ENCODE measurements at regions not wholly inside any gene's neighbourhood (a gene's known extent, or its start where the extent isn't known, plus 50 kb on each side); places are given as distances from the start of the nearest gene placed in this dataset.

DNA sequence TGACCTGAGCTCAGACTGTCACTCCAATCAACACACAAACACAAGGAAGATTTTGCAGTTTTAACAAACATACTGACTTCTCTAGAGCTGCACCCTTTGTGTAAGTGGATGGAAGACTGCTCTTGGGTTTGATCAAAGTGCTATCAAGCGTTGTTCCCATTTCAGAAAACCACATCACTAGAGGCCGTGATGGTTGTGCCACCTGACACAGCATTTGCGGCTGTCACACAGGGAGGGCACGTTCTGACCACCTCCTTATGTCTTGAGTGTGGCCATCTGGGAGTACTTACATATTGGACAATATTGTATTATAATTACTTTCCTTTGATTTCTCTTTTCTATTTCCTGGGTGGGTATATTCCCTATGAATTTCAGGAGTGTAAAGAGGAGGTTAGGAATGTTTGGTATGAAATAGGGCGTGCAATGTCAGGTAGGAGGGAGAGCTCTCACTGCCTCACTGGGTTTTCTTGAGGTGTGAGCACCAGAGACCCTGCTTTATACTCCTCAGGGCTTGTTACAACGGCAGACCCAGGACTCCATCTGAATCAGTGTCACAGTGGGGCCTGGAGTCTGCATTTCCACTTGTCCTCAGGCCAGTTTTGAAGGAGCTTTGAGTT lies 74.3 kb downstream of the SYNE3 start:
- DNase-seq (ENCODE audit: low read depth): no peak

DNA sequence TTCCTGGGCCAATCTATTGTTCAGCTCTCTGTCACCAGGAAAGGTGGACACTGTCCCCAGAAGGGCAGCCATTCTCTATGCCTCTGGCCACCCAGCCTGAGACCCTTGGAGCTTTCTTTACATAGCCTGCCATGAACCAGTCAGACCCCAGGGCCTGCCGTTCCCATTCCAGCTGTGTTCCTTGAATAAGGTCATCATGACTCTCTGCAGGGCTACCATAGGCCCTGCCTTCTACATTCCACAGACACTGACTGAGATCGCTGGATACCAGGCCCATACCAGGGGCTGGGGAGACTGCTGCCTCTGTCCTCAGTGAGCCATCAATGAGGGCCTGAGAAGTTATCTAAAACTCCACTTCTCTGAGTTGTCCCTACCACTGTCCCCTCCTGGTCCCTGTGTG lies 75.5 kb downstream of the SYNE3 start:
- DNase-seq (ENCODE audit: low read depth): no peak

DNA sequence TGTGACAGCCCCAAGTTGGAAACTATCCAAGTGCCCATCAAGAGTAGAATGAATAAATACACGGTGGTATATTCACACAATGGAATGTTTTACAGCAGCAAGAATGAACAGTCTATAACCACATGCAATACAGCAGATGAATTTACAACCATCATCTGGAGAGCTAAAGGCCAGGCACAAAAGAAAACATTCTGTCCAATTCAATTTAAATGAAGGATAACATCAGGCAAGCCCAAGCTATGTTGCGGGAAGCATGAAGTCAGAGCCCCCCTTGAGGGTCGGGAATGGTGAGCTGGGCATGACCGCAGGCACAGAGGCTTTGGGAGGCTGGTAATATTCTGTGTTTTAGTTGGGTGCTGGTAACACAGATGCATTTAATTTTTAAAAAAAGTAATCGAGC lies 76.0 kb downstream of the SYNE3 start:
- no peak for DNase-seq (ENCODE audit: low read depth)

GRCh38 chr14:95439881-95440280 lies 76.6 kb downstream of the SYNE3 start:
- DNase-seq (ENCODE audit: low read depth): no peak

- DNase-seq (ENCODE audit: low read depth): no peak
These were observed 78.7 kb downstream of the SYNE3 start for GRCh38 chr14:95437715-95438114.

GRCh38 chr14:95436354-95436753 lies 80.1 kb downstream of the SYNE3 start:
- no peak for DNase-seq (ENCODE audit: low read depth)

GRCh38 chr14:95434121-95434520 lies 82.3 kb downstream of the SYNE3 start:
- DNase-seq (ENCODE audit: low read depth): no peak

DNA sequence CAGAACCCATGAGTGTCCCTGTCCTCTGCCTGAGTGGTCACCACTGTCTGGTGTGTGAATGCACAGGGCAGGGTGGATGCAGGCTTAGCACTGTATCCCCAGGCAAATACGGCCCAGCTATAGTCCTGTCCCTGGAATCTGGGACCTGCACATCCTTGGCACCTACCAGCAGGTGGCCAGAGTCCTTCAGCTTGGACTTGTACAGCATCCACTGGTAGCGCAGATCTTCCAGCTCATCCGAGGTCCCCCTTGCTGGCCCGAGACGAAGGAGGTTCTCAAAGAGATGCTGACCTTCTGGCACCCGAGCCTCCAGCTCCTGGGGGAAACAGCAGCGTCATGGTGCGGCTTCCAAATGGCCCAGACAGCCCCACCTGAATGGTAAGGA lies 83.4 kb downstream of the SYNE3 start:
- DNase-seq (ENCODE audit: low read depth): no peak

- no peak for DNase-seq (ENCODE audit: low read depth)
These were observed 84.0 kb downstream of the SYNE3 start for GRCh38 chr14:95432144-95433093.

DNA sequence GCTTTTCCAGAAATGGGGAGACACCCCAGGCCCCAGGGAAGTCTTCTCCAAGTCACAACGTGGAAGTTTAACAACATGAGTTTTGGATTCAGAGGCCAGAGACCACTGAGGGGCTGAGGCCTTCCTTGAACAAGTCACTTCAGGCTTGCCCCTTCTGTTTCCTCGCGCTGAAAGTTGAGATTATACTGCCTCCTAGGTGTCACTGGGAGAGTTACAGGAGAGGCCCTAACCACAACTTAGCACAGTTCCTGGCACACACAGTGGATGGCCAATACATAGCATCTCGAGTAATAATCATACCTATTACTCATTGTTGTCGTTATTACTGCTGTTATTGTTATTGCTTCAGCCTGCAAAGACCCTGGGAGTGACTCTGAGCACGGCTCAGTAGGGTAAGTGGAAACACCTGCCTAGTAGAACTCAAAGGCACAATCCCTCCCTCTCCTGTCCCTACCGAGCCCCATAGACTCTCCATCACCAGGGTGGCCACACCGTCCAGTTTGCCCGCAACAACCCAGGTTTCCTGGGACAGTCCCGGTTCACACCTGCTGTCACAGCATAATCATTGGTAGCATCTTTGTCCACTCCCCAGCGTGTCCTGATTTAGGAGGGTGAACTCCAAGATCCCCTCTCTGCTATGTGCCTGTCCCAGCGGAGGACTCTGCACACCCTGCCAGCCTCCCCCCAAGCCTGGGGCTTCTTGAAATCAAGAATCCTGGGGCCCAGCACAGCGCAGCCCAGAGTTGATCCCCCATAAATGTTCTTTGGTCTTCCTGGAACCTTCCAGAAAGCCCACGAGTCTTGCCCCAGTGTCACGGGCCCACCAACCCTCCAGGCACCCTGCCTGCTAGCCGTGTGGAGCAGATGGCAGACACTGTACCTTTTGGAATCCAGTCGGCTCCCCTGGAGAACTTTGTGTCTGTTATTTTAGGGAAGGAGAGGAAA lies 85.0 kb downstream of the SYNE3 start:
- DNase-seq (ENCODE audit: low read depth): no peak

DNA sequence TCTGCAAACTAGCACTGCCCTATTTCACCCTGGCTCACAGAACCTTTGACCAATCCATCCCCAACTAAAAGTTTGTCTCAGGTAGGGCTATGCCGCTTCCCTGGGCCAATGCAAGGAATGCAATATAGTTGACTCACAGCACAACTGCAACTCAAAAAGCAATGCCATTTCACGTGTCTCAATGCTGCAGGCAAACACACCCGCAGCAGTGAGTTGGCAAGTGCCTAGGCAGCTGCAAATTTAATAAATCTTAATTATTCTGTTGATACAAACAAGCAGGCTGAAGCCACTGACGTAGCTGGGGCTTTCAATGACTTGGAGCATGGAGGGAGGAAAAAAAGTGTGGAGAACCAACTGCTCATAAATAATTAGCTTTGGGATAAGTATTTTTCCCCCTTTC lies 87.9 kb downstream of the SYNE3 start:
- DNase-seq (ENCODE audit: low read depth): no peak

DNA sequence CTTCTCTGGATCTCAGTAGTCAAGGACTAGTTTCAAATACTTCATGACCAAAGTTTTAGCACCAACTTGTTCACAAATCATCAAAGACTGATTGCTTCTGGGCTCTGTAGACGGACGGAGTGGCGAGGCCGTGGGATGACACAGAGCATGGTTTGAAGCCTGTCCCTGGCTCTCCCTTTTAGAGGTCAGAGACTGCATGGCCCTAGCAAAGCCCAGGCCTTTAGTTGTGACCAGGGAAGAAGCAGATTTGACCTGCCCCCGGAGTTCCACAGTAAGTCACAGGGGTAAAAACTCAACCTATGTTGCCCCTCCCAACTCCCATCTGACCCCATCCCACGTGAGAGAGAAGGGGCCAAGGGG lies 90.4 kb downstream of the SYNE3 start:
- no peak for DNase-seq (ENCODE audit: low read depth)

DNA sequence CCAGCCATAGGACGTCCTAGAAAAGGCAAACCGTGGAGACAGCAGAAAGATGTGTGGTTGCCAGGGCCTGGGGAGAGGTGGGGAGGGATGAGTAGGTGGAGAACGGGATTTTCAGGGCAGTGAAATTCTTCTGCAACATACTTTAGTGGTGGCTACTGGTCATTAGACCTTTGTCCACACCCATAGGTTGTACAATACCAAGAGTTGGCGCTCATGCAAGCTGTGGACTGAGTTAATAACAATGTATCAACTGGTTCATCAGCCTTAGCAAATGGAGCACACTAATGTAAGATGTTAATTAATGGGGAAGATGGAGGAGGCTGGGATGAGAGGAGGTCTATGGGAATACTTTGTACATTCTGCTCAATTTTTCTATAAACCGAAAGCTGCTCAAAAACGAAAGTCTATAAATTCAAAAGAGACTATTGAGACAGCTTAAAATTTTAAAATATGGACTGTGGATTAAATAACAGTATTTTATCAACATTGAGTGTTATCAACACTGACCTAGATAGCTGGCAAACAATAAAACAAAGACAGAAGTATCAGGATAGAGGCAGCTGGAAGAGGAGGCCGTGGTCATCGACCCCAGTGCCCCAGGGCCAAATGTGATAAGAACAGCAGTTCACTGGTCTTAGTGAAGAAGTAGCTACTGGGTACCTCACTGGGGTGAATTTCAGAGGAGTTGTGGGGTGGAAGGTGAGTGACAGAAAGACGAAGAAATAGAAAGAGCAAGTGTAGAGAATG lies 90.9 kb downstream of the SYNE3 start:
- no peak for DNase-seq (ENCODE audit: low read depth)

DNA sequence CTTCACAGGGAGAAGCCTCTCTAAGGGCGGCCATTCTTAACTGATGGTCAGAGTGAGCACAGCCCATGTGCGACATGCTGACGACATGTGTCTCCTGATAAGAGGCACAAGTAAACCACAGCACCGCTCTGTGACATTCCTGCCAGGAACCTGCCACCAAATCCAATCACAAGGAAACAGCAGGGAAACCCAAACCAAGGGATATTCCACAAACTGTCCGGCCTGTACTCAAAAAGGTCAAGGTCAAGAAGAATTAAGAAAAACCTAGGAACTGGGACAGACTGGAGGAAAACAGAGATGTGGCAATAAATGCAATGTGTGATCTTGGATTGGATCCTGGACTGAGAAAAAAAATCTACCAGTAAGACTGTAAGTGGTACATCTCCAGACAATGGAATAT lies 91.9 kb downstream of the SYNE3 start:
- DNase-seq (ENCODE audit: low read depth): no peak

- no peak for DNase-seq (ENCODE audit: low read depth)
These were observed 94.7 kb downstream of the SYNE3 start for GRCh38 chr14:95421741-95422140.

DNA sequence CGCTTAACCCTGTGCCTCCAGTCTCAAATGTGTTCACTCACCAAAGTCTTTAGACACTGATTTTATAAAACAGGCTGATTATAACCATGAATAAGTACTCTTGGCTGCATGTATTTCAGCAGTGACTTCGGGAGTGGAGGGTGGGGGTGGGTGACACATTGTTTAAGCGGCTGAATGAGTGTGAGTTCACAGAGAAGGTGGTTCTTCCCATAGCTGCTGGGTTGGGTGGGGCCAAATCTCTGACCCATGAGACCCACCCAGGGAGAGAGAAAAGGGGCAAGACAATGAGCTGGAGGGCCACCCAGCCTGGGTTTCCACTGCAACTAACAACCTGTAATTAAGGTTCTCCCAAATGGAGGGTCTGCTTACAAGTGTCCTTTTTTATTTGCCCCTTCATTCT lies 96.4 kb downstream of the SYNE3 start:
- no peak for DNase-seq (ENCODE audit: low read depth)

DNA sequence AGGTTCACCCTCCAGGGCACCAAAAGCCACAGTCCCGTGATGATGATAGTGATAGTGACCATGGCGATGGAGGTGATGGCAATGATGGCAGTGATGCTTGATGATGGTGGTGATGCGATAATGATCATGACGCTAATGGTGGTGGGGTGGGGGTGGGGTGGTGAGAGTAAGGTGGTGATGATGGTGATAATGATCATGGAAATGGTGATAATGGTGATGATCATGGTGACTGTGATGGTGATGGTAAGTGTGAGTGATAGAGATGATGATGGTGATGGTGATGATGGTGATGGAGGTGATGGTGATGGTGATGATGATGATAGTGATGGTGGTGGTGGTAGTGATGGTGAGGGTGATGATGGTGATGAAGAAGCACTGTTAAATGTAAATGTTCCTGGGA lies 96.9 kb downstream of the SYNE3 start:
- DNase-seq (ENCODE audit: low read depth): no peak

- no peak for DNase-seq (ENCODE audit: low read depth)
These were observed 97.6 kb downstream of the SYNE3 start for GRCh38 chr14:95418858-95419257.

DNA sequence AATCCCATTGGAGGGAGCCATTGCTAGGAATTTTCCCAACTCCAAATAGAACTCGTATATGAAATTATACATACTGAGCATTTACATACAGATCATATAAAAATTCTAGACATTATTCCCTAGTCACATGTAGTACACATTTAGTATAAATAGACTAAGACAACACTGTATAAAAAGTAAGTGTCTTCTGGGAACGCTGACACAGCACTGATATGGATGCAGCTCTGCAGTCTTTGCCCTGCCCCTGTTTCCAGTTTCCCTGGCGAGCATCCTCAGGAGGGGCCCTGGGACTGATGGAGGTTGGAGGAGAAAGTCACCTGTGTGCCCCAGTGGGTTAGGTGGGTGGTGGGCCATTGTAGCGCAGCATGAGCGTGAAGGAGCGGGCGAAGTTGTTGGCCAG lies 97.8 kb upstream of the CLMN start:
- DNase-seq (ENCODE audit: low read depth): no peak

GRCh38 chr14:95415993-95416392 lies 96.3 kb upstream of the CLMN start:
- DNase-seq (ENCODE audit: low read depth): no peak

- no peak for DNase-seq (ENCODE audit: low read depth)
These were observed 93.8 kb upstream of the CLMN start for GRCh38 chr14:95413289-95414215.
